HEK293 (cell line): ENCODE measurements at regions not wholly inside any gene's neighbourhood (a gene's known extent, or its start where the extent isn't known, plus 50 kb on each side); places are given as distances from the start of the nearest gene placed in this dataset.

Experiments used
- ATF2 ChIP-seq: fragments of 450-650 bp; formaldehyde crosslinking; IDR thresholded peaks from 2 replicates; pipeline ENCODE4 v1.5.1; 2016; ENCODE audit warnings: missing biosample characterization, missing genetic modification characterization, low read depth
- CTCF ChIP-seq: fragments of 450-650 bp; formaldehyde crosslinking; IDR thresholded peaks from 2 replicates; pipeline ENCODE4 v1.5.1; 2016; ENCODE audit warnings: missing biosample characterization, missing genetic modification characterization
- KLF8 ChIP-seq: fragments of 450-650 bp; formaldehyde crosslinking; IDR thresholded peaks from 2 replicates; pipeline ENCODE4 v1.5.1; 2016; ENCODE audit warnings: missing biosample characterization, missing genetic modification characterization
- ZBTB20 ChIP-seq: fragments of 450-650 bp; formaldehyde crosslinking; IDR thresholded peaks from 2 replicates; pipeline ENCODE4 v1.5.1; 2016; ENCODE audit warnings: missing biosample characterization, missing genetic modification characterization
- ZNF362 ChIP-seq: fragments of 450-650 bp; formaldehyde crosslinking; IDR thresholded peaks from 2 replicates; pipeline ENCODE4 v1.5.1; 2016; ENCODE audit warnings: missing biosample characterization, missing genetic modification characterization
- ZNF560 ChIP-seq: fragments of 450-650 bp; formaldehyde crosslinking; IDR thresholded peaks from 2 replicates; pipeline ENCODE4 v1.5.1; 2017; ENCODE audit warnings: missing biosample characterization, missing genetic modification characterization, borderline replicate concordance
- ZNF704 ChIP-seq: fragments of 450-650 bp; formaldehyde crosslinking; IDR thresholded peaks from 2 replicates; pipeline ENCODE4 v1.5.1; 2016; ENCODE audit warnings: missing biosample characterization, missing genetic modification characterization

GRCh38 chr10:130362308-130362761 is 226.1 kb downstream of the GLRX3 start:
- no peak for TF ChIP-seq CTCF (tag by site-specific recombination)
- TF ChIP-seq ZNF704 (tag by site-specific recombination): no peak
- no peak for TF ChIP-seq ZNF362 (tag by site-specific recombination)
- TF ChIP-seq ZBTB20: no peak
- no peak for TF ChIP-seq ZNF560 (tag by site-specific recombination)
- TF ChIP-seq ATF2: no peak
- no peak for TF ChIP-seq KLF8 (tag by site-specific recombination)
